Gastrocnemius medialis (tissue), 4 donors: ENCODE measurements at regions not wholly inside any gene's neighbourhood (a gene's known extent, or its start where the extent isn't known, plus 50 kb on each side); places are given as distances from the start of the nearest gene placed in this dataset.

Experiments used
- POLR2A ChIP-seq, 2 donors: fragments of 450-650 bp; IDR thresholded peaks; one replicate each; pipeline ENCODE4 v1.6.1; 2017; ENCODE audit warnings: antibody characterized with exemption in 2 of 2, mild to moderate bottlenecking in 2 of 2, moderate library complexity in 2 of 2
- TF ChIP-seq, protein P1 (sequence below), 5 experiments: fragments of 450-650 bp in 3 of 5; fragments of 200-600 bp in 2 of 5; sonication (generic) in 2 of 5; IDR thresholded peaks in 4 of 5; conservative IDR thresholded peaks in 1 of 5; 1 replicate in 4 of 5; 2 replicates in 1 of 5; pipeline ENCODE4 v1.5.1; 2016 to 2019; ENCODE audit warnings: antibody characterized with exemption in 5 of 5, mild to moderate bottlenecking in 3 of 5, moderate library complexity in 3 of 5

- TF ChIP-seq, protein P1, sequence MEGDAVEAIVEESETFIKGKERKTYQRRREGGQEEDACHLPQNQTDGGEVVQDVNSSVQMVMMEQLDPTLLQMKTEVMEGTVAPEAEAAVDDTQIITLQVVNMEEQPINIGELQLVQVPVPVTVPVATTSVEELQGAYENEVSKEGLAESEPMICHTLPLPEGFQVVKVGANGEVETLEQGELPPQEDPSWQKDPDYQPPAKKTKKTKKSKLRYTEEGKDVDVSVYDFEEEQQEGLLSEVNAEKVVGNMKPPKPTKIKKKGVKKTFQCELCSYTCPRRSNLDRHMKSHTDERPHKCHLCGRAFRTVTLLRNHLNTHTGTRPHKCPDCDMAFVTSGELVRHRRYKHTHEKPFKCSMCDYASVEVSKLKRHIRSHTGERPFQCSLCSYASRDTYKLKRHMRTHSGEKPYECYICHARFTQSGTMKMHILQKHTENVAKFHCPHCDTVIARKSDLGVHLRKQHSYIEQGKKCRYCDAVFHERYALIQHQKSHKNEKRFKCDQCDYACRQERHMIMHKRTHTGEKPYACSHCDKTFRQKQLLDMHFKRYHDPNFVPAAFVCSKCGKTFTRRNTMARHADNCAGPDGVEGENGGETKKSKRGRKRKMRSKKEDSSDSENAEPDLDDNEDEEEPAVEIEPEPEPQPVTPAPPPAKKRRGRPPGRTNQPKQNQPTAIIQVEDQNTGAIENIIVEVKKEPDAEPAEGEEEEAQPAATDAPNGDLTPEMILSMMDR (IDR thresholded peaks at IDR 0.05 in 4 of 5, conservative IDR thresholded peaks at IDR 0.05 in 1 of 5) = no peak
- TF ChIP-seq POLR2A (IDR thresholded peaks at IDR 0.05) = no peak
Measured at GRCh38 chr7:31457551-31457950, 56.3 kb upstream of the ITPRID1 start.
